Trophoblast cell (in vitro differentiated cells and primary cell): ENCODE measurements at regions not wholly inside any gene's neighbourhood (a gene's known extent, or its start where the extent isn't known, plus 50 kb on each side); places are given as distances from the start of the nearest gene placed in this dataset.

Source experiments
- DNase-seq, 2 donors: peaks; one replicate each; pipeline ENCODE4 v3.0.0-alpha.2; 2016
- H2AFZ ChIP-seq: 2 replicates; pipeline ENCODE4 v1.6.1; 2013; ENCODE audit warnings: low read length, moderate library complexity, mild to moderate bottlenecking; ENCODE audit not compliant: insufficient read depth, poor library complexity
- H2AK5ac ChIP-seq: 2 replicates; pipeline ENCODE4 v1.6.1; 2013; ENCODE audit warnings: mild to moderate bottlenecking, low read length
- H2BK120ac ChIP-seq: 2 replicates; pipeline ENCODE4 v1.6.1; 2013; ENCODE audit warnings: low read length, mild to moderate bottlenecking, moderate library complexity; ENCODE audit not compliant: insufficient read depth, poor library complexity
- H2BK12ac ChIP-seq: 2 replicates; pipeline ENCODE4 v1.6.1; 2013; ENCODE audit warnings: mild to moderate bottlenecking, low read length, moderate library complexity
- H2BK5ac ChIP-seq: 2 replicates; pipeline ENCODE4 v1.6.1; 2013; ENCODE audit warnings: low read length, low read depth, moderate library complexity, mild to moderate bottlenecking; ENCODE audit not compliant: poor library complexity
- H3K14ac ChIP-seq: 2 replicates; pipeline ENCODE4 v1.6.1; 2013; ENCODE audit warnings: mild to moderate bottlenecking, low read length
- H3K18ac ChIP-seq: 2 replicates; pipeline ENCODE4 v1.6.1; 2013; ENCODE audit warnings: mild to moderate bottlenecking, low read length
- H3K23ac ChIP-seq: 2 replicates; pipeline ENCODE4 v1.6.1; 2013; ENCODE audit warnings: low read length
- H3K27ac ChIP-seq: 2 replicates; pipeline ENCODE4 v1.5.1; 2013; ENCODE audit warnings: low read depth, mild to moderate bottlenecking, inconsistent platforms, low read length, moderate library complexity
- H3K27me3 ChIP-seq: 2 replicates; pipeline ENCODE4 v1.6.1; 2013; ENCODE audit warnings: inconsistent platforms, mild to moderate bottlenecking, low read length, moderate library complexity; ENCODE audit not compliant: insufficient read depth
- H3K36me3 ChIP-seq, 2 experiments: 1 replicate in 1 of 2; 2 replicates in 1 of 2; pipeline ENCODE4 v1.6.1; 2013; ENCODE audit warnings: low read length in 2 of 2, mild to moderate bottlenecking in 2 of 2, moderate library complexity in 1 of 2; ENCODE audit not compliant: insufficient read depth in 2 of 2, control insufficient read depth in 1 of 2
- H3K4ac ChIP-seq: 2 replicates; pipeline ENCODE4 v1.6.1; 2013; ENCODE audit warnings: low read depth, mild to moderate bottlenecking, low read length, moderate library complexity
- H3K4me1 ChIP-seq, 2 experiments: 1 replicate in 1 of 2; 2 replicates in 1 of 2; pipeline ENCODE4 v1.6.1; 2013; ENCODE audit warnings: low read length in 2 of 2, mild to moderate bottlenecking in 2 of 2, moderate library complexity in 1 of 2; ENCODE audit not compliant: insufficient read depth in 2 of 2, control insufficient read depth in 1 of 2
- H3K4me2 ChIP-seq: 2 replicates; pipeline ENCODE4 v1.6.1; 2013; ENCODE audit warnings: inconsistent platforms, mild to moderate bottlenecking, low read length, moderate library complexity
- H3K4me3 ChIP-seq: 2 replicates; pipeline ENCODE4 v1.5.1; 2013; ENCODE audit warnings: mild to moderate bottlenecking, low read depth, low read length, inconsistent platforms
- H3K79me1 ChIP-seq: one replicate; pipeline ENCODE4 v1.6.1; 2013; ENCODE audit warnings: low read length
- H3K79me2 ChIP-seq: 2 replicates; pipeline ENCODE4 v1.6.1; 2013; ENCODE audit warnings: low read length, mild to moderate bottlenecking; ENCODE audit not compliant: control insufficient read depth, insufficient read depth, poor library complexity
- H3K9ac ChIP-seq: 2 replicates; pipeline ENCODE4 v1.6.1; 2013; ENCODE audit warnings: mild to moderate bottlenecking, low read length
- H3K9me3 ChIP-seq: 2 replicates; pipeline ENCODE4 v1.6.1; 2013; ENCODE audit warnings: low read depth, mild to moderate bottlenecking, control low read depth, inconsistent platforms, low read length; ENCODE audit not compliant: insufficient read depth
- H4K12ac ChIP-seq: 2 replicates; pipeline ENCODE4 v1.6.1; 2013; ENCODE audit warnings: low read depth, mild to moderate bottlenecking, low read length, moderate library complexity
- H4K8ac ChIP-seq: 2 replicates; pipeline ENCODE4 v1.6.1; 2013; ENCODE audit warnings: low read depth, mild to moderate bottlenecking, low read length, moderate library complexity
- H4K91ac ChIP-seq: one replicate; pipeline ENCODE4 v1.6.1; 2013; ENCODE audit warnings: low read depth, mild to moderate bottlenecking, low read length, moderate library complexity
- WGBS: extraction: QIAGEN DNeasy Blood & Tissue Kit; methylation state at CpG from one replicate; pipeline ENCODE4 v1.1.7; 2013; ENCODE audit warnings: missing lambda C conversion rate; ENCODE audit not compliant: insufficient read length, insufficient coverage; ENCODE audit errors: extremely low coverage; 5-methylcytosine and 5-hydroxymethylcytosine counted together

DNA sequence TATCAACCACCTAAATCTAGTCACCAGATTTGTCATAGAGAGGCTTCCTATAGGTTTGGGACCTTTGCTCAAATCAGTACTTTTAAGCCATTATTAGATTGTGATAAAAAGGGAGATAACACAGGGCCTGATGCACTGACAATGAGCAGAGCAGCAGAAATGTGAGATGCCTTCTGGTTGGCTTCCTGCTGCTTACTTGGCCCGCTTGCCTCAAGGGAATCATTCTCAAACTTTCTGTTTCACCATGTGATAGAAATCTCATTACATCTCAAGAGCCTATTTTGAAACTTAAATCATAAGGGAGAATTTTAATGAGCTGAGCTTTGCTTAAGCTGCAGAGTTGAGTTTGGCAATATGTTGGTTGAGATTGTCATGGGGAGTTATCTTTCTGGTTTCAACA is 606.0 kb downstream of the DHX35 start:
- H3K4me2 ChIP-seq: no peak overlapping the region
- H3K4me3 ChIP-seq: no peak overlapping the region
- no peaks in the 10 kb centered on the region for H3K79me1 ChIP-seq
- H3K79me2 ChIP-seq: no peaks in the 10 kb centered on the region
- H3K36me3 ChIP-seq: no peaks in the 10 kb centered on the region
- no peak overlapping the region for H3K18ac ChIP-seq
- no peak overlapping the region for H4K8ac ChIP-seq
- no peaks in the 10 kb centered on the region for H3K27me3 ChIP-seq
- peaks cover 0 to 2% of the 10 kb centered on the region in 2 experiments for H3K4me1 ChIP-seq
- no peak overlapping the region for H2BK5ac ChIP-seq
- H3K9ac ChIP-seq: no peak overlapping the region
- H2BK12ac ChIP-seq: no peak overlapping the region
- no CpG with 5 or more reads among the region's 1 CpG for WGBS
- H3K4ac ChIP-seq: no peak overlapping the region
- no peak for DNase-seq
- H2BK120ac ChIP-seq: no peak overlapping the region
- no peak overlapping the region for H4K91ac ChIP-seq
- H2AK5ac ChIP-seq: no peak overlapping the region
- no peaks in the 10 kb centered on the region for H3K9me3 ChIP-seq
- no peak overlapping the region for H4K12ac ChIP-seq
- H3K27ac ChIP-seq: no peak overlapping the region
- H3K14ac ChIP-seq: no peak overlapping the region
- H2AFZ ChIP-seq: no peak overlapping the region
- H3K23ac ChIP-seq: no peak overlapping the region

- H3K14ac ChIP-seq: no peak overlapping the region
- H4K12ac ChIP-seq: no peak overlapping the region
- no peak overlapping the region for H3K23ac ChIP-seq
- H3K4me3 ChIP-seq: no peak overlapping the region
- H2AFZ ChIP-seq: no peak overlapping the region
- WGBS: no CpG with 5 or more reads among the region's 4 CpGs
- peaks cover 0 to 2% of the 10 kb centered on the region in 2 experiments for H3K4me1 ChIP-seq
- no peak overlapping the region for H2BK120ac ChIP-seq
- no peak for DNase-seq
- H3K4me2 ChIP-seq: no peak overlapping the region
- H3K18ac ChIP-seq: no peak overlapping the region
- H3K27me3 ChIP-seq: no peaks in the 10 kb centered on the region
- H3K36me3 ChIP-seq: no peaks in the 10 kb centered on the region
- no peak overlapping the region for H3K9ac ChIP-seq
- H2BK12ac ChIP-seq: no peak overlapping the region
- H2AK5ac ChIP-seq: no peak overlapping the region
- H2BK5ac ChIP-seq: no peak overlapping the region
- no peaks in the 10 kb centered on the region for H3K79me2 ChIP-seq
- H4K8ac ChIP-seq: no peak overlapping the region
- no peaks in the 10 kb centered on the region for H3K79me1 ChIP-seq
- no peaks in the 10 kb centered on the region for H3K9me3 ChIP-seq
- no peak overlapping the region for H3K4ac ChIP-seq
- no peak overlapping the region for H4K91ac ChIP-seq
- H3K27ac ChIP-seq: no peak overlapping the region
These were observed 601.2 kb downstream of the DHX35 start for GRCh38 chr20:39563349-39563748.

DNA sequence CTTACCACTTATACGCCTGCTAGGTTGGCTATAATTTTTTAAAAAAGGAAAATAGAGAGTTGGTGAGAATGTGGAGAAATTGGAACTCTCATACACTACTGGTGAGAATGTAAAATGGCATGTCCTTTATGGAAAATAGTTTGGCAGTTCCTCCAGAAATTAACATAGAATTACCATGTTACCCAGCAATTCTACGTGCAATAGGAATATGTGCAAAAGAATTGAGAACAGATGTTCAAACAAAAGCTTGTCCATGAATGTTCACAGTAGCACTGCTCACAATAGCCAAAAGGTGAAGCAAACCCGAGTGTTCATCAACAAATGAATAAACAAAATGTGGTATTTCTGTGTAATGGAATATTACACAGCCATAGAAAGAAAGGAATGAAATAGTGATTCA is 592.2 kb downstream of the DHX35 start:
- H3K36me3 ChIP-seq: no peaks in the 10 kb centered on the region
- no peak overlapping the region for H2BK120ac ChIP-seq
- no peak overlapping the region for H3K4me2 ChIP-seq
- no peak for DNase-seq
- H2BK12ac ChIP-seq: no peak overlapping the region
- no peaks in the 10 kb centered on the region for H3K27me3 ChIP-seq
- H2AK5ac ChIP-seq: no peak overlapping the region
- no peak overlapping the region for H3K4me3 ChIP-seq
- no peak overlapping the region for H4K12ac ChIP-seq
- H3K4me1 ChIP-seq: peaks cover 0 to 6% of the 10 kb centered on the region in 2 experiments
- no peak overlapping the region for H4K8ac ChIP-seq
- no peak overlapping the region for H3K27ac ChIP-seq
- H3K9ac ChIP-seq: no peak overlapping the region
- H3K14ac ChIP-seq: no peak overlapping the region
- no peaks in the 10 kb centered on the region for H3K79me1 ChIP-seq
- no peak overlapping the region for H4K91ac ChIP-seq
- no peak overlapping the region for H3K4ac ChIP-seq
- no peak overlapping the region for H2AFZ ChIP-seq
- H3K79me2 ChIP-seq: no peaks in the 10 kb centered on the region
- H3K18ac ChIP-seq: no peak overlapping the region
- H3K9me3 ChIP-seq: no peaks in the 10 kb centered on the region
- no peak overlapping the region for H2BK5ac ChIP-seq
- WGBS: no CpG with 5 or more reads among the region's 3 CpGs
- no peak overlapping the region for H3K23ac ChIP-seq

DNA sequence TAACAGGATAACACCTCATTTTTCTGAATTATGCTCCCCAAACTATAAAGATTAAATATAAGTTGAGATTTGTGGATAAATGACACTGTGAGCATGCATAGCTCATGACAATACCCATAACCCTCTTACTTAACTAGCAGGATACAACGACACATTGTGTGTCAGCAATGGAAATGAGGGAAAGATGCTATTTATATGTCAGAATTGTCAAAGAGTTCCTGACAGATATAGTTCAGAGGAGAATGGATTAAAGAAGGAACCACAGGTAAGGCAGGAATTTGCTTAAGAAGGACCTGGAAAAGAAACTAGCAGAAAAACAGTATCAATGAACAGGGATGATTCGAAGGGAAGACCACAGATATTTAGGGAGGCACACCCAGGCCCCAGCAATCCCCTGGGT is 591.0 kb downstream of the DHX35 start:
- no peak overlapping the region for H3K4ac ChIP-seq
- H3K4me3 ChIP-seq: no peak overlapping the region
- no peak overlapping the region for H4K12ac ChIP-seq
- WGBS: no CpG with 5 or more reads among the region's 2 CpGs
- no peaks in the 10 kb centered on the region for H3K79me2 ChIP-seq
- H3K27ac ChIP-seq: no peak overlapping the region
- no peaks in the 10 kb centered on the region for H3K36me3 ChIP-seq
- H2BK120ac ChIP-seq: no peak overlapping the region
- H4K91ac ChIP-seq: no peak overlapping the region
- no peaks in the 10 kb centered on the region for H3K27me3 ChIP-seq
- H2BK5ac ChIP-seq: no peak overlapping the region
- DNase-seq: no peak
- H3K14ac ChIP-seq: no peak overlapping the region
- H2BK12ac ChIP-seq: no peak overlapping the region
- H3K9ac ChIP-seq: no peak overlapping the region
- H2AFZ ChIP-seq: no peak overlapping the region
- peaks cover 0 to 6% of the 10 kb centered on the region in 2 experiments for H3K4me1 ChIP-seq
- H3K23ac ChIP-seq: no peak overlapping the region
- H3K79me1 ChIP-seq: no peaks in the 10 kb centered on the region
- H4K8ac ChIP-seq: no peak overlapping the region
- H3K18ac ChIP-seq: no peak overlapping the region
- H2AK5ac ChIP-seq: no peak overlapping the region
- no peak overlapping the region for H3K4me2 ChIP-seq
- H3K9me3 ChIP-seq: no peaks in the 10 kb centered on the region
